ENCODE measurements at regions not wholly inside any gene's neighbourhood (a gene's known extent, or its start where the extent isn't known, plus 50 kb on each side); places are given as distances from the start of the nearest gene placed in this dataset.

DNA sequence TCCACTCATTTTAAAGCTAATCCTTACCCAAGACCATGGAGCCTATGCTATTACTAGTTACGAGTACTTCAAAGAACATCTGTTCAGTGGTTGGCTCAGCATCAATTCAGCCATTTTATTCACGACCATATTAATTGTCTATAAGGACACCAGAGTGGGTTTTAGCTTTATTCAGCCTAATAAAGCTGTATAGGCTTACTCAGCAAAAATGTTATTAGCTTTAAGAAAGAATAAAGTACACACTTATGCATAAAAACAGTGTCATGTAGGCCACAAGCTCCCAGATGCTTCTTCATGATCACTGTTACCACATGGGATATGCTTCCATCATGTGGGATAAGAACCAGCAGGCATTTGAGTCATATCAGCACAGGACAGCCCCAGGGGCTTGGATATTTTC, 87.4 kb upstream of the GPR149 start:
- H3K27me3 ChIP-seq (ENCODE audit: low read depth, low read length): no peaks in the 10 kb centered on the region
- no peaks in the 10 kb centered on the region for H3K9me3 ChIP-seq (ENCODE audit: insufficient read depth, low read length)
- H2AFZ ChIP-seq (ENCODE audit: low read depth, low read length): no peak overlapping the region
- no peaks in the 10 kb centered on the region for H3K4me1 ChIP-seq (ENCODE audit: low read length)
- TF ChIP-seq EZH2phosphoT487 (IDR thresholded peaks at IDR 0.05; ENCODE audit: low read depth): no peak
- TF ChIP-seq, protein P1, sequence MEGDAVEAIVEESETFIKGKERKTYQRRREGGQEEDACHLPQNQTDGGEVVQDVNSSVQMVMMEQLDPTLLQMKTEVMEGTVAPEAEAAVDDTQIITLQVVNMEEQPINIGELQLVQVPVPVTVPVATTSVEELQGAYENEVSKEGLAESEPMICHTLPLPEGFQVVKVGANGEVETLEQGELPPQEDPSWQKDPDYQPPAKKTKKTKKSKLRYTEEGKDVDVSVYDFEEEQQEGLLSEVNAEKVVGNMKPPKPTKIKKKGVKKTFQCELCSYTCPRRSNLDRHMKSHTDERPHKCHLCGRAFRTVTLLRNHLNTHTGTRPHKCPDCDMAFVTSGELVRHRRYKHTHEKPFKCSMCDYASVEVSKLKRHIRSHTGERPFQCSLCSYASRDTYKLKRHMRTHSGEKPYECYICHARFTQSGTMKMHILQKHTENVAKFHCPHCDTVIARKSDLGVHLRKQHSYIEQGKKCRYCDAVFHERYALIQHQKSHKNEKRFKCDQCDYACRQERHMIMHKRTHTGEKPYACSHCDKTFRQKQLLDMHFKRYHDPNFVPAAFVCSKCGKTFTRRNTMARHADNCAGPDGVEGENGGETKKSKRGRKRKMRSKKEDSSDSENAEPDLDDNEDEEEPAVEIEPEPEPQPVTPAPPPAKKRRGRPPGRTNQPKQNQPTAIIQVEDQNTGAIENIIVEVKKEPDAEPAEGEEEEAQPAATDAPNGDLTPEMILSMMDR (IDR thresholded peaks at IDR 0.05; ENCODE audit: low read depth, low read length): no peak
- H3K27ac ChIP-seq (ENCODE audit: low read length): no peak overlapping the region
- H3K4me2 ChIP-seq (ENCODE audit: low read length): no peak overlapping the region
- no peak overlapping the region for H3K4me3 ChIP-seq (ENCODE audit: low read length)
- H3K36me3 ChIP-seq (replicated peaks; ENCODE audit: low read depth, low read length): no peaks in the 10 kb centered on the region
- no peak overlapping the region for H3K9ac ChIP-seq (ENCODE audit: low read length)
- H3K79me2 ChIP-seq (ENCODE audit: low read length): no peaks in the 10 kb centered on the region
- no peaks in the 10 kb centered on the region for H4K20me1 ChIP-seq (ENCODE audit: insufficient read depth, low read length)

DNA sequence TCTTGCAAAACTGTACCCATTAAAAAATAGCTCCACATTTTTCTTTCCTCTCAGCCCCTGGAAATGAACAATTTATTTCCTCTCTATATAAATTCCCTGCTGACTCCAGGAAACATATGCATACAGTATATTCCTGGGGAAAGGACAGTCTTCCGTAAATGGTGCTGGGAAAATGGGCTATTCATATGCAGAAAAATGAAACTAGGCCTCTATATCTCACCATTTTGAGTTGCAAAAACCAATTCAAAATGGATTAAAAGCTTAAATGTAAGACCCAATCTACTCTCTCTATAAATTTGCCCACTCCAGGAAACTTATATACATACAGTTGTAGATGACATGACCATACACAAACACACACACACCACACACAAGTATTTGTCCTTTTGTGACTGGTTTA, 85.9 kb upstream of the GPR149 start:
- no peak overlapping the region for H3K27ac ChIP-seq (ENCODE audit: low read length)

DNA sequence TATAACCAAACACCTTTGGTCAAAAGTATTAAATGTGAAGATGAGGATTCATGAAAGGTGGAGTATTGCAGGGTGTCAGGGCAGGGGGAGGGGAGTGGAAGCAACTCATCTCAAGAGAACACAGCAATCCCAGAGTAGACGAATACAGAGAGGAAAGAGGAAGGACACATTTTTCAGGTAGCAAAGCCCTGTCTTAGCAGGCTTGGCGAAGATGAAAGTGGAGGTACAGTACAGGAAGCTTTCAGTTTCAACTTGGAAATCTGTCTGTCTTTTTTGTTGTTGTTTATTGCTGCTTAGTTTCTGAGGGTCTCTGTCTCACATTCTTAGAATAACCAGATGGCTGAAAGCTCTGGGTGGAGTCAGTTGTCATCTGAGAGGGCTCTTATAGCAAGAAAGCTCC, 80.8 kb upstream of the GPR149 start:
- no peak overlapping the region for H3K9ac ChIP-seq (ENCODE audit: low read length)
- peak overlapping the region; percentile 26; the same call in 1 of the 2 replicates for H2AFZ ChIP-seq (ENCODE audit: low read depth, low read length)
- 0 out of 2 replicates have a peak overlapping the region, but pooled peaks have one; percentile 13 for H3K4me3 ChIP-seq (ENCODE audit: low read length)
- peak overlapping the region; percentile 53 for H3K4me2 ChIP-seq (ENCODE audit: low read length)
- no peak overlapping the region for H3K27ac ChIP-seq (ENCODE audit: low read length)
- H3K9me3 ChIP-seq (ENCODE audit: insufficient read depth, low read length): no peaks in the 10 kb centered on the region
- TF ChIP-seq, protein P1 (IDR thresholded peaks at IDR 0.05; ENCODE audit: low read depth, low read length): no peak
- TF ChIP-seq EZH2phosphoT487 (IDR thresholded peaks at IDR 0.05; ENCODE audit: low read depth): no peak
- no peaks in the 10 kb centered on the region for H3K36me3 ChIP-seq (replicated peaks; ENCODE audit: low read depth, low read length)
- H3K4me1 ChIP-seq (ENCODE audit: low read length): peaks cover 9% of the 10 kb centered on the region
- no peaks in the 10 kb centered on the region for H3K79me2 ChIP-seq (ENCODE audit: low read length)
- H3K27me3 ChIP-seq (ENCODE audit: low read depth, low read length): no peaks in the 10 kb centered on the region
- no peaks in the 10 kb centered on the region for H4K20me1 ChIP-seq (ENCODE audit: insufficient read depth, low read length)

More for the DNA sequence above, 85.9 kb upstream of the GPR149 start:
- peaks cover 4% of the 10 kb centered on the region for H3K4me1 ChIP-seq (ENCODE audit: low read length)
- TF ChIP-seq, protein P1 (IDR thresholded peaks at IDR 0.05; ENCODE audit: low read depth, low read length): no peak
- no peak for TF ChIP-seq EZH2phosphoT487 (IDR thresholded peaks at IDR 0.05; ENCODE audit: low read depth)
- no peaks in the 10 kb centered on the region for H4K20me1 ChIP-seq (ENCODE audit: insufficient read depth, low read length)
- no peaks in the 10 kb centered on the region for H3K79me2 ChIP-seq (ENCODE audit: low read length)
- no peak overlapping the region for H3K4me3 ChIP-seq (ENCODE audit: low read length)
- no peak overlapping the region for H3K4me2 ChIP-seq (ENCODE audit: low read length)
- no peaks in the 10 kb centered on the region for H3K9me3 ChIP-seq (ENCODE audit: insufficient read depth, low read length)
- no peak overlapping the region for H2AFZ ChIP-seq (ENCODE audit: low read depth, low read length)
- H3K27me3 ChIP-seq (ENCODE audit: low read depth, low read length): no peaks in the 10 kb centered on the region
- no peak overlapping the region for H3K9ac ChIP-seq (ENCODE audit: low read length)
- no peaks in the 10 kb centered on the region for H3K36me3 ChIP-seq (replicated peaks; ENCODE audit: low read depth, low read length)

DNA sequence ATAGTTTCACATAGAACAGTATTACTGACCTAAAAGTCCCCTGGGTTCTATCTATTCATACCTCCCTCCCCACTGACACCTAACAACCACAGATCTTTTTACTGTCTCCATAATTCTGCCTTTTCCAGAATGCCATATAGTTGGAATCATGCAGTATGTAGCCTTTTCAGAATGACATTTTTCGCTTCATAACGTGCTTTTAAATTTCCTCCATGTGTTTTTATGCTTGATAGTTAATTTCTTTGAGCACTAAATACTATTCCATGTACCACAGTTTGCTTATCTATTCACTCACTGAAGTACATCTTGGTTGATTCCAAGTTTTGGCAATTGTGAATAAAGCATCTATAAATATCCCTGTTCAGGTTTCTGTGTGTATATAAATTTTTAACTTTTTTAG, 77.7 kb upstream of the GPR149 start:
- no peaks in the 10 kb centered on the region for H3K36me3 ChIP-seq (replicated peaks; ENCODE audit: low read depth, low read length)
- no peak overlapping the region for H3K4me3 ChIP-seq (ENCODE audit: low read length)
- H3K27me3 ChIP-seq (ENCODE audit: low read depth, low read length): no peaks in the 10 kb centered on the region
- H3K4me1 ChIP-seq (ENCODE audit: low read length): peaks cover 9% of the 10 kb centered on the region
- no peak overlapping the region for H3K9ac ChIP-seq (ENCODE audit: low read length)
- H3K79me2 ChIP-seq (ENCODE audit: low read length): no peaks in the 10 kb centered on the region
- no peaks in the 10 kb centered on the region for H4K20me1 ChIP-seq (ENCODE audit: insufficient read depth, low read length)
- no peak overlapping the region for H3K27ac ChIP-seq (ENCODE audit: low read length)
- TF ChIP-seq, protein P1 (IDR thresholded peaks at IDR 0.05; ENCODE audit: low read depth, low read length): no peak
- no peak for TF ChIP-seq EZH2phosphoT487 (IDR thresholded peaks at IDR 0.05; ENCODE audit: low read depth)
- no peaks in the 10 kb centered on the region for H3K9me3 ChIP-seq (ENCODE audit: insufficient read depth, low read length)
- H3K4me2 ChIP-seq (ENCODE audit: low read length): no peak overlapping the region
- no peak overlapping the region for H2AFZ ChIP-seq (ENCODE audit: low read depth, low read length)
